NCI-H1092 (cell line): ENCODE measurements at regions not wholly inside any gene's neighbourhood (a gene's known extent, or its start where the extent isn't known, plus 50 kb on each side); places are given as distances from the start of the nearest gene placed in this dataset.

Experiments used
- DNase-seq: peaks from one replicate; lab custom pipeline; 2025; lab: John Stamatoyannopoulos, UW

DNA sequence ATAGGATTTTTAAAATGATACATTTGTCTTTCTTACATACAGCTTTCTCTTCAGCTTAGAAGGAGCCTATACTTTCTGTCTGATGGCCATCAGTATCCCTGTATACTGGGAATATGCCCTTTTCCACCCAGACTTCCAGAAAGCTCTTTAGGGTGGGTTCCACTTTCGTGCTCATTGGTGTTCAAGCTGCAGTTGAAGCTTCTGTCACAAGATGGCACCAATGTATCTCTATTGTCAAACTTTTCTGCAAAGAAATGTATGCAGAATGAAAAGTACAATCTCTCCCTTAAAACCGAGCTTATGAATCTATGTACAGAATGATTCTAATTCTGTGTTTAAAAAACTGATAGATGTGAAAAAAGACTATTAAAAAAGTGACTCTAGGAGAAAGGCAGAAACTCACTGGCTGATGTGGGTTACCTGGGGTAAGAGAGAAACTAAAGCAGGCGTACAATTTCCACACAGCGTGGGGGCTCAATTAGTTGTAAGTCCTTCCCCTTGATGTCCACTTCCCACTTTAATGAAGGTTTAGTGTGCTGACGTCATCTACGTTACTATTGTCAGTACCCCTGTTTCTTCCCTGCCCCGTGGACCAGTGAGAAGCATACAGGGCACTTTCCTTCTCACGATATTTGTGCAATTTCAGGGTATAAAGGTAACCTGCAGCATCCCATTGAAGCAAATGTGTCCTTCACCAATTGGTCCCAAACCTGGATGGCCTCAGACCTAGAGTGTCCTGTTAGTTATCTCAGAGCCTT lies 57.3 kb upstream of the TCEAL2 start:
- DNase-seq: peak; percentile 7

DNA sequence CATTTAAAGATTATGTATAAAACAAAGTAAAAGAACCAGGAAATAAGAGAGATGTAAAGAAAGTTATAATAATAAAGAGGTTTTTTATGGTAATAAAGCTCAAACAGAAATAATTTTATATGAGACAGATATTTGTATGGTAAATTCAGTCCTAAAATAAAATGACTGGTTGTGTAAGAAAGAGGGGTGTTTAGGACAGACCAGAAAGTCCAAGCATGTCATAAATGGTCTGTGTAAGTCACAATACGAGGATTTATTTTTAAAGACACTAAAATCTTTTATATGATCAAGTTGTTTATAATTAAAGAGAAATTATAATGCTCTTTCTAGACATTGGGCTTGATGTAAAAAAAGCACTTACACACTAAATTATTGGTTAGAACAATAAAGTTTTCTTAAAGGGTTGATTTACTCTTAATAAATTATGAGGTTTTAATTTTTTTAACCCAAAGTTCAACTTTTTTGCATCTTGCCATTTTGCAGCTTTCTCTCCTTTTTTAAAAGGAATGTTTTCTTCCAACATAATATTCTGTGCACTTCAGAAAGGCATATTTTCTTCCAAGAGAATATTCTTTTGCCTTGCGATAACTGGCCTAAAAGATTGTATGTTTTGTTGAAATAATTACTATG lies 61.9 kb upstream of the TCEAL2 start:
- DNase-seq: no peak

DNA sequence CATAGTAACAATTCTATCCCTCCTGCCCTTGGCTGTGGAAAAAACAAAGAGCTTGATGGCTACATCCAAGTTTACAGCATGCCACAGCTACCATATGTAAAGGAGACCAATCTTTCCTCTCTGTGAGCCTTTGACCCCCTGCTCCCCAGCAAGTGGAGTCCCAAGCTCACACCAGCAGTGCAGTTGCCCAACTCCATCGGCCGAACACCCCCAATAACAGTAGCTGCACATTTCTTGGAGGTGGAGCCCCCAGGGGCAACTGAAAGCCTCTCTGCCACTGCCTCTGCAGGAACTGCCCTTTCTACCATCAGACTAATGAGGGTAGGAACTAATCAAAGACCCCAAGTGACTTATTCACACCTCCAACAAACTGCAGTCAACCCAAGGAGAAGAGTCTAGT lies 81.0 kb upstream of the TCEAL2 start:
- no peak for DNase-seq

- no peak for DNase-seq
Observed at GRCh38 chrX:102043380-102043779, 82.1 kb upstream of the TCEAL2 start.

DNA sequence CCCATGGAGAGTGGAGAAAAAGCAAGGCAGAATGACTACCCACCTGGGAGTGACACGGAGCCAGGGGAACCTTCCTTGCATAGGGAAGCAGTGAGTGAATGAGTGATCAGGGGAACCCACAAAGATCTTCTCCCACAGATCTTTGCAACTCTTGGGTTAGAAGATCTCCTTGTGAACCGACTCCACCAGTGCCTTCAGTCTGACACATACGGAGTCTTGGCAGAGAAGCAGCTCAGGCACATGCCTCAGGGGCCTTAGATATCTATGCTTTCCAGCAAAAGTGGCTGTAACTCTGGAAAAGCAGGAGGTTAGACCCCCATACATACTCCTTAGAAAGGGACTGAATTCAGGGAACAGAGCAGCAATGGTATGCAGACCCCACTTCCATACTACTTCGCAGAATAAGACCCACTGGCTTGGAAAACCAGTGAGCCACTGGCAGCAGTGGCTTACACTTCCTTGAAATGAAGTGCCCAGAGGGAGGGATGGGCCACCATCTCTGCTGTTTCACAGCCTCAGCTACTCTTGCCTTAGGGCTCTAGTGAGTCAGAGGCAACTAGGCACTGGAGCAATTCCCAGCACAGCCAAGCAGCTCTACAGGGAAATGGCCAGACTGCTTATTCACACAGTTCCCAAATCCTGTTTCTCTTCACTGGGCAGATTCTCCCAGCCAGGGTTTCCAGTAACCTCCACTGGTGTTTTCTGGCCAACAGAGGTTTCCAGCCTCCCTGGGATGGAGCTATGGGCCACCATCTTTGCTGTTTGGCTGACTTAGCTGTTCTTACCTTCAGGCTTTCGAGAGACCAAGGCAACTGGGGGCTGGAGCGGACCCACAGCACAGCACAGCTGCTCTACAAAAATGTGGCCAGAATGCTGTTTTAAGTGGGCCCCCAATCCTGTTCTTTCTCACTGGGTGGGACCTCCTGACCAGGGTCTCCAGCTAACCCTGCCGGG lies 82.8 kb upstream of the TCEAL2 start:
- DNase-seq: no peak

DNA sequence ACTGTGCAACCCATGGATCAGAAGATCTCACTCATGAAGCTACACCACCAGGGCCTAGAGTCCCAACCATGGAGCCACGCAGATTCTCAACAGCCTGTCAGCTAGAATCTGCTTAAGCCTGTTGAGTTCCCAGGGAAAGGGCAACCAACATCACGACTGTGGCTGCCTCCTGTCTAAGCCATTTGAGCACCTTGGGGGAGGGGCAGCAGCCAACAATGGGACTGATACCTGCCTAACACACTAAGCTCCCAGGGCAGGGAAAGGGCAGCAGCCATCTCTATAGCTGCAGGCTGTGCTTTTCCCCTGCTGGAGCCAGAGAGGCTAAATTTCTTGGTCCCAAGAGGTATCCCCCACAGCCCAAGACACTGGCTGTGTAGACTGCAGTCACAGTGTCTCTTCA lies 96.5 kb upstream of the TCEAL2 start:
- DNase-seq: no peak

DNA sequence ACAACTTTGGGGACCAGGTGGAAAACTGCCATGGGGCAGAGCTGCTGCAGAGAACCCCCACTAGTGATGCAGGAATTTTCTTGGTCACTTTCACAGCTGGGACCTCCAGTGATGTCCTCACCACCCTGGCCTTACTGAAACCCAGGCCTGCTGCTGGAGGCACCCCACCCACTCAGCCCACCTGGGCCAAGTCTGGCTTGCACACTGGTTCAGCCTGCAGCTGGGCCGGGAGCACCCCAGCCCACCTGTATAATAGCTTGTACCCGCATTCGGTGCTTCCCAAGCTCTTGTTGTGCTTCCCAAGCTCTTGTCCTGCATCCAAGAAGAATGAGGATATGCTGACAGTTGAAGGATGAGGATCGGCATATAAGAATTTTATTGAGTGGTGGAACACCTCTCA lies 86.4 kb upstream of the ZMAT1 start:
- DNase-seq: no peak

- no peak for DNase-seq
Observed at GRCh38 chrX:102008901-102009300, 77.1 kb upstream of the ZMAT1 start.

DNA sequence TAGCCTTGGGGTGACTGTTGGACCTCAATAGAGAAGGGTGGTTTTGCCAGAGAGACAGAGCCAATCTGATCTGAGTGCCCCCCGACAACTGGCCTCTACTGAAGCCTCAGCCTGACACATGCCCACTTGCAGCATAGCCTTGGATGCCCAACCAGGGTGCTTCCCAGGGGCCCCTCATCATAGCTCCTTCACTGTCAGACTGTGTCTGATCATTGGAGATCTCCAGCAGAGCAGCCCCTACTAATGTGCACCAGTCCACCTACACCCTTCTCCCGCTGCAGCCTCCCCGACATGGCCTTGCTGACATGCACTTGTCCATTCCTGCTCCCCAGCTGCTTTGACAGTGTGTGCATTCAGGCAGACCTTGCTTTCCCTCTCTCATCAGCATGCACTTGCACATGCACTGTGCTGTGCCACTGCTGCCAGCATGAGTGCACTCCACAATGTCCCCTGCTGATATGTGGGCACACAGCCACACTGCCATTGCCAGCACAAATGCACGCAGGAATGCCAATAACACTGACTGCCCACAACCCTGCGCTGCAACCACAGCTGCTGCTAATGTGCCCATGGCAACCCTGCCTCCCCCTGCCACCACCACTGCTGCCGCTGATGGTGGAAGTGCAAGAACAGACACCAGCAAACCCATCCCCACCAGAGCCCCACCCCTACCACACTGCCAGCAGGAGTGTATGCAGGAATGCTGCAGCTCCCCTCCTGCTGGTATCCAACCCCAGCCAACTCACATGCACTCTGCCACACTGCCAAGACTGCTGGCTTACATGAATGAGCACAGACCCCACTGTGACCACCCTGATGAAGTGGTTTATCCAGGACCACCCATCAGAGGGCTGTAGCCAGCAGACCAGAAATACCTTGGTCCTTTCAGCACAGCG lies 68.1 kb upstream of the ZMAT1 start:
- no peak for DNase-seq

- no peak for DNase-seq
Observed at GRCh38 chrX:101993335-101993734, 61.5 kb upstream of the ZMAT1 start.

- DNase-seq: no peak
Observed at GRCh38 chrX:101986586-101986985, 54.8 kb upstream of the ZMAT1 start.
